IPS-20b (cell line): ENCODE measurements at regions not wholly inside any gene's neighbourhood (a gene's known extent, or its start where the extent isn't known, plus 50 kb on each side); places are given as distances from the start of the nearest gene placed in this dataset.

ENCODE experiments used
- H3K27ac ChIP-seq: one replicate; pipeline ENCODE4 v1.5.1; 2013; ENCODE audit warnings: low read length
- H3K27me3 ChIP-seq: 2 replicates; pipeline ENCODE4 v1.6.1; 2013; ENCODE audit warnings: mild to moderate bottlenecking, low read length, inconsistent platforms; ENCODE audit not compliant: insufficient read depth
- H3K36me3 ChIP-seq: 2 replicates; pipeline ENCODE4 v1.6.1; 2013; ENCODE audit warnings: low read depth, mild to moderate bottlenecking, inconsistent platforms, low read length, moderate library complexity; ENCODE audit not compliant: insufficient read depth
- H3K4me1 ChIP-seq: 2 replicates; pipeline ENCODE4 v1.6.1; 2013; ENCODE audit warnings: mild to moderate bottlenecking, control low read depth, inconsistent platforms, low read length, moderate library complexity; ENCODE audit not compliant: insufficient read depth
- H3K4me3 ChIP-seq: 2 replicates; pipeline ENCODE4 v1.5.1; 2013; ENCODE audit warnings: mild to moderate bottlenecking, low read length, inconsistent platforms
- H3K9ac ChIP-seq: 2 replicates; pipeline ENCODE4 v1.6.1; 2013; ENCODE audit warnings: low read depth, mild to moderate bottlenecking, inconsistent platforms, low read length, moderate library complexity
- H3K9me3 ChIP-seq: 2 replicates; pipeline ENCODE4 v1.6.1; 2013; ENCODE audit warnings: mild to moderate bottlenecking, low read depth, low read length, inconsistent platforms; ENCODE audit not compliant: insufficient read depth

DNA sequence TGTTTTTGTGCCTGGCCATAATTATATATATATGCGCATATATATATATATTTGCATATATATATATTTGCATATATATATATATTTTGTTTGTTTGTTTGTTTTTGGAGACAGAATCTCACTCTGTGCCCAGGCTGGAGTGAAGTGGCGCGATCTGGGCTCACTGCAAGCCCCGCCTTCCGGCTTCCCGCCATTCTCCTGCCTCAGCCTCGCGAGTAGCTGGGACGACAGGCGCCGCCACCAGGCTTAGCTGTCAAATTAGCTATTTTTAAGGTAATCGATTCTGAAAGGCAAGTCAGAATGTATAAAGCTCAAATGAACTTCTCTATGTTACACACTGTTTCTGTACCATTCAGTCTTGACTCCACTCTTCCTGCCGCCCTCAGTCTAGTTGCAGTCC is 273.3 kb downstream of the TRIML1 start:
- H3K9ac ChIP-seq = no peak overlapping the region
- H3K4me3 ChIP-seq = no peak overlapping the region
- H3K9me3 ChIP-seq = no peaks in the 10 kb centered on the region
- no peaks in the 10 kb centered on the region for H3K27me3 ChIP-seq
- peaks cover 3% of the 10 kb centered on the region; the same call in 1 of the 2 replicates for H3K4me1 ChIP-seq
- no peaks in the 10 kb centered on the region for H3K36me3 ChIP-seq
- no peak overlapping the region for H3K27ac ChIP-seq

- no peak overlapping the region for H3K4me3 ChIP-seq
- no peaks in the 10 kb centered on the region for H3K9me3 ChIP-seq
Observed at GRCh38 chr4:188414441-188414840, 275.2 kb downstream of the TRIML1 start.

DNA sequence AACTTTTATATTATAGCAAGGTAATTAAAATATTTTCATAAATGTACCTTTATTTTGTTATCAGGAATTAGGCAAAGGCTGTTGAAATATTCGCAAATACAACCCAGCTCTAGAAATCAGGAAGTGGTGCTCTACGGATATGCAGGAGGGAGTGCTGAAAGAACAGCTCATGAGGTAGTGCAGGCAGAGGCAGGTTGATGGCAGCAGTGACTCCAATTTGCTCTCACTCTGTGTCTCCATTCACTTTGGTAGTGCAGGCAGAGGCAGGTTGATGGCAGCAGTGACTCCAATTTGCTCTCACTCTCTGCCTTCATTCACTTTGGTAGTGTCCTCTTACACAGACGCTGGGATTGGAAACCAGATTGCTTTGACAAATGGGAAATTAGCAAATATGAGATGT is 277.9 kb downstream of the TRIML1 start:
- Histone ChIP-seq H3K27me3 (no peaks in the 10 kb centered on the region), H3K4me3 (no peak overlapping the region), H3K9me3 (no peaks in the 10 kb centered on the region), H3K9ac (no peak overlapping the region), H3K4me1 (no peaks in the 10 kb centered on the region), H3K27ac (no peak overlapping the region), H3K36me3 (no peaks in the 10 kb centered on the region)

More at GRCh38 chr4:188414441-188414840, 275.2 kb downstream of the TRIML1 start:
- H3K4me1 ChIP-seq = no peaks in the 10 kb centered on the region
- no peak overlapping the region for H3K9ac ChIP-seq
- no peaks in the 10 kb centered on the region for H3K27me3 ChIP-seq
- no peaks in the 10 kb centered on the region for H3K36me3 ChIP-seq
- no peak overlapping the region for H3K27ac ChIP-seq

DNA sequence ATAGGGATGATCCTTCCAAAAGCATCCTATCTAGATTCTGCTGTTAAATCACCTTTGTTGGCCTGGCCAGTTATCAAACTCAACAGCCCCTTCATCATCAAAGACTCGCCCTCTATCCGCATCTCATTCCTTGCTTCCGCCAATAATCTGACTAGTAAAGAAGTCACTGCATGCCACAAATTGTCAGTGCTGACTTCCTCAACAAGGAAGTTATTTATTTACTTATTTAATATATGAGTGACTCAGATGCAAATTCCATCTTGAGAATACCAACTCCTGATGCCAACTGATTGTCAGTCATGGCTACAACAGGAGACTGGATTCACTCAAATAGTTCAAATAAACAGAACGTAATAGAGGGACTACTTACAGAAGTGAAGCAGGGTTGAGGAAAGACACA is 283.8 kb downstream of the TRIML1 start:
- no peak overlapping the region for H3K4me3 ChIP-seq
- no peaks in the 10 kb centered on the region for H3K36me3 ChIP-seq
- H3K9ac ChIP-seq = no peak overlapping the region
- H3K27ac ChIP-seq = no peak overlapping the region
- H3K4me1 ChIP-seq = peaks cover under 1% of the 10 kb centered on the region; the same call in 1 of the 2 replicates
- no peaks in the 10 kb centered on the region for H3K27me3 ChIP-seq
- no peaks in the 10 kb centered on the region for H3K9me3 ChIP-seq

DNA sequence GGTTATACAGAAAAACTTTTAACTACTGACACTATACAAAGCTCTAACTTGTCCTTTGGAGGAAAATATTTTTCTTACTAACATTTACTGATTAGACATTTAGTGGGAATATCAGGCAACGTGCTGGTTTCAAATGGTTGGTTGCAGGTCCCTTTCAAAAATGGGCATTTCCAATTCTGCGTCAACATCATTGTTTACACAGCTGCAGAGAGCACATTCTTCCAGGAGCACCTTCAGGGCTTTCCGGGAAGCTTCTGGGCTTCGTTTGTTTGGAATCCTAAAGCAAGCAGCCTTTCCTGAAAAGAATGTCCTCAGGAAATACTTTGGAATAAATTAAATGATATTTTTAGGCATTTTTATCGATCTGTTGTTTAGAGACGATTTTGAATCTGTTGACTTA is 289.7 kb downstream of the TRIML1 start:
- peaks cover 14% of the 10 kb centered on the region for H3K4me1 ChIP-seq
- no peaks in the 10 kb centered on the region for H3K27me3 ChIP-seq
- H3K4me3 ChIP-seq = no peak overlapping the region
- H3K36me3 ChIP-seq = no peaks in the 10 kb centered on the region
- H3K9ac ChIP-seq = no peak overlapping the region
- H3K9me3 ChIP-seq = no peaks in the 10 kb centered on the region
- H3K27ac ChIP-seq = peak overlapping the region; percentile 63

- no peaks in the 10 kb centered on the region for H3K9me3 ChIP-seq
- peaks cover 14% of the 10 kb centered on the region for H3K4me1 ChIP-seq
- no peak overlapping the region for H3K9ac ChIP-seq
- no peak overlapping the region for H3K27ac ChIP-seq
- H3K36me3 ChIP-seq = no peaks in the 10 kb centered on the region
- no peaks in the 10 kb centered on the region for H3K27me3 ChIP-seq
- no peak overlapping the region for H3K4me3 ChIP-seq
Observed at GRCh38 chr4:188429965-188430364, 290.7 kb downstream of the TRIML1 start.

- Histone ChIP-seq H3K27me3 (no peaks in the 10 kb centered on the region), H3K9me3 (no peaks in the 10 kb centered on the region), H3K4me1 (peaks cover 14% of the 10 kb centered on the region), H3K27ac (no peak overlapping the region), H3K36me3 (no peaks in the 10 kb centered on the region), H3K9ac (no peak overlapping the region), H3K4me3 (no peak overlapping the region)
Observed at GRCh38 chr4:188430384-188430783, 291.1 kb downstream of the TRIML1 start.

- Histone ChIP-seq H3K36me3 (no peaks in the 10 kb centered on the region), H3K4me1 (peaks cover 24% of the 10 kb centered on the region), H3K9ac (no peak overlapping the region), H3K9me3 (no peaks in the 10 kb centered on the region), H3K27ac (no peak overlapping the region), H3K27me3 (no peaks in the 10 kb centered on the region), H3K4me3 (no peak overlapping the region)
Observed at GRCh38 chr4:188432328-188432727, 293.1 kb downstream of the TRIML1 start.

- Histone ChIP-seq H3K36me3 (no peaks in the 10 kb centered on the region), H3K27me3 (no peaks in the 10 kb centered on the region), H3K9me3 (no peaks in the 10 kb centered on the region), H3K9ac (no peak overlapping the region), H3K27ac (no peak overlapping the region), H3K4me3 (no peak overlapping the region), H3K4me1 (peaks cover 20% of the 10 kb centered on the region)
Observed at GRCh38 chr4:188433741-188434315, 294.6 kb downstream of the TRIML1 start.

- Histone ChIP-seq H3K9me3 (no peaks in the 10 kb centered on the region), H3K36me3 (no peaks in the 10 kb centered on the region), H3K27ac (no peak overlapping the region), H3K9ac (no peak overlapping the region), H3K4me3 (no peak overlapping the region), H3K4me1 (peaks cover 15% of the 10 kb centered on the region), H3K27me3 (no peaks in the 10 kb centered on the region)
Observed at GRCh38 chr4:188434643-188435042, 295.4 kb downstream of the TRIML1 start.

DNA sequence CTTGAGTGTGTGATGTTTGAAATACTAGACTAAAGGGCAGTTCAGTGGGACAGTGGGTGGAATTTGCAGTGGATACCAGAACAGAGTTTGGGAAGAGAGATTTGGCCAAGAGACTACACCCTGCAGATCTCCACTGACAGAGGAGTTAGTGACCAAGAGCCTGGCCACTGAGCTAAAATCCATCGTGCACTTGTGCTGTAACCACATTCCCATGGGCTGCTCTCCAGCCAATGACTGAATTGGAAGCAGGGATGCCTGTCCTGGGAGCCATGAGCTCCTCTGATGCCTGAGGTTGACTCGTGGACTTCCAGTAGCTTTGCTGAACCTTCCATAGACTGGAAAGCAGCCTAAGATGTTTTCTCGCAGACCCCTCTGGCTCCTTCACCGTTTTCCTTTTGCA is 296.1 kb downstream of the TRIML1 start:
- Histone ChIP-seq H3K4me1 (peaks cover 15% of the 10 kb centered on the region), H3K9me3 (no peaks in the 10 kb centered on the region), H3K4me3 (no peak overlapping the region), H3K27ac (no peak overlapping the region), H3K9ac (no peak overlapping the region), H3K27me3 (no peaks in the 10 kb centered on the region), H3K36me3 (no peaks in the 10 kb centered on the region)

GRCh38 chr4:188437535-188437934 is 298.3 kb downstream of the TRIML1 start:
- H3K36me3 ChIP-seq = no peaks in the 10 kb centered on the region
- no peak overlapping the region for H3K27ac ChIP-seq

More at GRCh38 chr4:188437535-188437934, 298.3 kb downstream of the TRIML1 start:
- no peaks in the 10 kb centered on the region for H3K27me3 ChIP-seq
- no peak overlapping the region for H3K4me3 ChIP-seq
- peaks cover 15% of the 10 kb centered on the region; the same call in 1 of the 2 replicates for H3K4me1 ChIP-seq
- no peaks in the 10 kb centered on the region for H3K9me3 ChIP-seq
- no peak overlapping the region for H3K9ac ChIP-seq
